ENCODE measurements at regions not wholly inside any gene's neighbourhood (a gene's known extent, or its start where the extent isn't known, plus 50 kb on each side); places are given as distances from the start of the nearest gene placed in this dataset.

- no peak overlapping the region for H3K27ac ChIP-seq
- TF ChIP-seq CTCF (conservative IDR thresholded peaks at IDR 0.05), result no peak
Measured at GRCh38 chr4:62550121-62550520, 1350.0 kb downstream of the ADGRL3 start.

- no peak for TF ChIP-seq CTCF (conservative IDR thresholded peaks at IDR 0.05)
Measured at GRCh38 chr4:62549601-62550000, 1349.5 kb downstream of the ADGRL3 start.

GRCh38 chr4:62548765-62549164, 1348.6 kb downstream of the ADGRL3 start:
- TF ChIP-seq CTCF (conservative IDR thresholded peaks at IDR 0.05), result no peak

More at GRCh38 chr4:62549601-62550000, 1349.5 kb downstream of the ADGRL3 start:
- H3K27ac ChIP-seq, result no peak overlapping the region

GRCh38 chr4:62548108-62548524, 1348.0 kb downstream of the ADGRL3 start:
- TF ChIP-seq CTCF (conservative IDR thresholded peaks at IDR 0.05), result no peak
- no peak overlapping the region for H3K27ac ChIP-seq

More at GRCh38 chr4:62548765-62549164, 1348.6 kb downstream of the ADGRL3 start:
- no peak overlapping the region for H3K27ac ChIP-seq

GRCh38 chr4:62544428-62544827, 1344.3 kb downstream of the ADGRL3 start:
- TF ChIP-seq CTCF (conservative IDR thresholded peaks at IDR 0.05), result no peak
- no peak overlapping the region for H3K27ac ChIP-seq

GRCh38 chr4:62543002-62543401, 1342.9 kb downstream of the ADGRL3 start:
- H3K27ac ChIP-seq, result no peak overlapping the region
- TF ChIP-seq CTCF (conservative IDR thresholded peaks at IDR 0.05), result no peak

GRCh38 chr4:62533573-62533972, 1333.4 kb downstream of the ADGRL3 start:
- no peak overlapping the region for H3K27ac ChIP-seq
- no peak for TF ChIP-seq CTCF (conservative IDR thresholded peaks at IDR 0.05)
